DOHH2 (cell line): ENCODE measurements at regions not wholly inside any gene's neighbourhood (a gene's known extent, or its start where the extent isn't known, plus 50 kb on each side); places are given as distances from the start of the nearest gene placed in this dataset.
"Not testable (repeated sequence)": the region's sequence is repeated elsewhere in the genome, so short reads cannot be mapped to it uniquely, and the experiment has no call there.

Experiments used
- H3F3A ChIP-seq: fragments of 200-600 bp; sonication (generic), shearing (Covaris generic); 2 replicates; pipeline ENCODE4 v1.6.0; 2016; ENCODE audit warnings: antibody characterized with exemption, mild to moderate bottlenecking; ENCODE audit not compliant: control insufficient read depth, insufficient read depth
- H3K27ac ChIP-seq: fragments of 200-600 bp; sonication (generic); 2 replicates; pipeline ENCODE4 v1.5.1; 2014; ENCODE audit warnings: low read depth, mild to moderate bottlenecking, low read length, moderate library complexity
- H3K27me3 ChIP-seq: fragments of 200-600 bp; sonication (generic); 2 replicates; pipeline ENCODE4 v1.6.1; 2014; ENCODE audit warnings: mild to moderate bottlenecking, low read length, mixed read lengths; ENCODE audit not compliant: control insufficient read depth
- H3K36me3 ChIP-seq: fragments of 200-600 bp; sonication (generic); 2 replicates; pipeline ENCODE4 v1.6.1; 2014; ENCODE audit warnings: mild to moderate bottlenecking, low read length, moderate library complexity, mixed read lengths; ENCODE audit not compliant: control insufficient read depth
- H3K4me1 ChIP-seq: fragments of 200-600 bp; sonication (generic); 2 replicates; pipeline ENCODE4 v1.6.1; 2014; ENCODE audit warnings: mild to moderate bottlenecking, low read length, mixed read lengths; ENCODE audit not compliant: control insufficient read depth
- H3K4me2 ChIP-seq: fragments of 200-600 bp; sonication (generic); 2 replicates; pipeline ENCODE4 v1.6.0; 2014; ENCODE audit warnings: mild to moderate bottlenecking, low read length, moderate library complexity
- H3K4me3 ChIP-seq: fragments of 200-600 bp; sonication (generic); 2 replicates; pipeline ENCODE4 v1.5.1; 2014; ENCODE audit warnings: mild to moderate bottlenecking, low read length, mixed read lengths
- H3K79me2 ChIP-seq: fragments of 200-600 bp; sonication (generic); 2 replicates; pipeline ENCODE4 v1.6.1; 2014; ENCODE audit warnings: mild to moderate bottlenecking, low read length, mixed read lengths; ENCODE audit not compliant: control insufficient read depth
- H3K9me2 ChIP-seq: fragments of 200-600 bp; sonication (generic); replicated peaks from 2 replicates; pipeline ENCODE4 v1.6.1; 2014; ENCODE audit warnings: mild to moderate bottlenecking, low read length, mixed read lengths; ENCODE audit not compliant: control insufficient read depth
- H3K9me3 ChIP-seq: fragments of 200-600 bp; sonication (generic); 2 replicates; pipeline ENCODE4 v1.6.1; 2014; ENCODE audit warnings: antibody characterized with exemption, low read length, mixed read lengths; ENCODE audit not compliant: control insufficient read depth, insufficient read depth
- H4K20me1 ChIP-seq: fragments of 200-600 bp; sonication (generic); 2 replicates; pipeline ENCODE4 v1.6.0; 2014; ENCODE audit warnings: low read depth, mild to moderate bottlenecking, antibody characterized with exemption, low read length, moderate library complexity; ENCODE audit not compliant: control insufficient read depth, insufficient read depth
- EZH2phosphoT487 ChIP-seq: fragments of 200-600 bp; sonication (generic); IDR thresholded peaks from 2 replicates; pipeline ENCODE4 v1.6.1; 2017; ENCODE audit warnings: borderline replicate concordance, mild to moderate bottlenecking, antibody characterized with exemption, low read length, moderate library complexity, mixed read lengths
- TF ChIP-seq, protein P1 (sequence below): fragments of 200-600 bp; sonication (generic); IDR thresholded peaks from one replicate; pipeline ENCODE4 v1.5.1; 2014; ENCODE audit warnings: antibody characterized with exemption, mild to moderate bottlenecking, low read depth, low read length; ENCODE audit not compliant: poor library complexity, severe bottlenecking

DNA sequence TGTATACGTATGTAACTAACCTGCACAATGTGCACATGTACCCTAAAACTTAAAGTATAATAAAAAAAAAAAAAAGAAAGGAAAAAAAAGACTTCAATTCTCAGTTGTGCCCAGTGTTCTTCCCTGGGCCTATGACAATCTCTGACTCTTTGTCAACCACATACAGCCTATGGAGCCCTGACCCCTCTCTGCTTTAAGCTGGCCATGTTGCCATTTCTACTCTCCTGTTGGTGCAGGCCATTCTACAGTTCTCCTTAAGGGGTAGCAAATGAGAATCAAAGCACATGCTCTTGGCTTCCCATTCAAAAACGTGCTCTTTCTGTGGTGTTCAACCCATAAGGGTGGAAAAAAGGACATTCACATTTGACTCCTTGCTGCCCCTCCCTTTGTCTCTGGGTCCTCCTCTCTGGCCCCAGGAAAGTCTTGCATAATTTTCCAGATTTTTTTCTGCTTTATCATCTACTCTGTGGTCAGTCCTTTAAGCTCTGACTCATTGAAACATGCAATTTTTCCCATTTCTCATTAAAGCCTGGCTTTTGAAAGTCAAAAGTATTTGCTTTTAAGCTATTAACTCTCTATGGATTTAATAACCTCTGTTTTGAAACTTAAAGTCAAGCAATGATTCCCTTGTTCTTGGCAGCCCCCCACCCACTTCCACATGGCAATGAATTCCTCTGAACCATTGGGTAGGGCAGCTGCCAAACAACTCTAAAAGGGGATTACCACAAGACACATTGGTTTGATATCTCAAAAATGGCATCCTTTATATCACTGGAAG is 208.6 kb upstream of the MCHR2 start:
- H3K4me2 ChIP-seq = no peak overlapping the region
- H3K36me3 ChIP-seq = no peaks in the 10 kb centered on the region

DNA sequence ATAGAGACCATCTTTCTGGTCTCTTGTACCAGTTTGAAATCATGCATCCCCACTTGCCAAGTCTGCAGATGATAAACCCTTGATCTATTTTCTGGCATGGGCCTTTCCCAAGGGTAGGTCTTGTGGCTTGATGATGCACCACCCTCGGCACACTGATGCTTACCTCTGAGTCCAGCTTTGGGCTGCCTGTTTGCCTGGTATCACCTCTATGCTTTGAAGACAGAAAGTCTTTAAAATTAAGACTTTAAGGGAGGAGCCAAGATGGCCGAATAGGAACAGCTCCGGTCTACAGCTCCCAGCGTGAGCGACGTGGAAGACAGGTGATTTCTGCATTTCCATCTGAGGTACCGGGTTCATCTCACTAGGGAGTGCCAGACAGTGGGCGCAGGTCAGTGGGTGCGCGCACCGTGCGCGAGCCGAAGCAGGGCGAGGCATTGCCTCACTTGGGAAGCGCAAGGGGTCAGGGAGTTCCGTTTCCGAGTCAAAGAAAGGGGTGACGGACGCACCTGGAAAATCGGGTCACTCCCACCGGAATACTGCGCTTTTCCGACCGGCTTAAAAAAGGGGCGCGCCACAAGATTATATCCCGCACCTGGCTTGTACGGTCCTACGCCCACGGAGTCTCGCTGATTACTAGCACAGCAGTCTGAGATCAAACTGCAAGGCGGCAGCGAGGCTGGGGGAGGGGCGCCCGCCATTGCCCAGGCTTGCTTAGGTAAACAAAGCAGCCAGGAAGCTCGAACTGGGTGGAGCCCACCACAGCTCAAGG is 202.4 kb upstream of the MCHR2 start:
- not testable (repeated sequence) for H3K9me2 ChIP-seq

More for the DNA sequence above, 208.6 kb upstream of the MCHR2 start:
- no peaks in the 10 kb centered on the region for H3K27me3 ChIP-seq
- H4K20me1 ChIP-seq = no peaks in the 10 kb centered on the region
- no peaks in the 10 kb centered on the region for H3K4me1 ChIP-seq
- H3K79me2 ChIP-seq = no peaks in the 10 kb centered on the region
- no peaks in the 10 kb centered on the region for H3K9me3 ChIP-seq
- no peak overlapping the region for H3K27ac ChIP-seq
- no peak for TF ChIP-seq EZH2phosphoT487
- TF ChIP-seq, protein P1, sequence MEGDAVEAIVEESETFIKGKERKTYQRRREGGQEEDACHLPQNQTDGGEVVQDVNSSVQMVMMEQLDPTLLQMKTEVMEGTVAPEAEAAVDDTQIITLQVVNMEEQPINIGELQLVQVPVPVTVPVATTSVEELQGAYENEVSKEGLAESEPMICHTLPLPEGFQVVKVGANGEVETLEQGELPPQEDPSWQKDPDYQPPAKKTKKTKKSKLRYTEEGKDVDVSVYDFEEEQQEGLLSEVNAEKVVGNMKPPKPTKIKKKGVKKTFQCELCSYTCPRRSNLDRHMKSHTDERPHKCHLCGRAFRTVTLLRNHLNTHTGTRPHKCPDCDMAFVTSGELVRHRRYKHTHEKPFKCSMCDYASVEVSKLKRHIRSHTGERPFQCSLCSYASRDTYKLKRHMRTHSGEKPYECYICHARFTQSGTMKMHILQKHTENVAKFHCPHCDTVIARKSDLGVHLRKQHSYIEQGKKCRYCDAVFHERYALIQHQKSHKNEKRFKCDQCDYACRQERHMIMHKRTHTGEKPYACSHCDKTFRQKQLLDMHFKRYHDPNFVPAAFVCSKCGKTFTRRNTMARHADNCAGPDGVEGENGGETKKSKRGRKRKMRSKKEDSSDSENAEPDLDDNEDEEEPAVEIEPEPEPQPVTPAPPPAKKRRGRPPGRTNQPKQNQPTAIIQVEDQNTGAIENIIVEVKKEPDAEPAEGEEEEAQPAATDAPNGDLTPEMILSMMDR = no peak
- no peaks in the 10 kb centered on the region for H3K9me2 ChIP-seq
- H3F3A ChIP-seq = no peaks in the 10 kb centered on the region
- H3K4me3 ChIP-seq = no peak overlapping the region

DNA sequence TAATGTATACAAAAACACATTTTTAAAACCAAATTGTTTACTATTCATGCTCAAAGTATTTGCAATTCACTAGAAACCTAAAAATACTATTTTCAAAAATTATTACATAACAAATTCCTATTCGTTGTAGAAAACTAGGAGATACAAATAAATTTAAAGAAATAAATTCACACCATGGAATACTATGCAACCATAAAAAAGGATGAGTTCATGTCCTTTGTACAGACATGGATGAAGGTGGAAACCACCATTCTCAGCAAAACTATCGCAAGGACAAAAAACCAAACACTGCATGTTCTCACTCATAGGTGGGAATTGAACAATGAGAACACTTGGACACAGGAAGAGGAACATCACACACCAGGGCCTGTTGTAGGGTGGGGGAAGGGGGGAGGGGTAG is 201.2 kb upstream of the MCHR2 start:
- H3F3A ChIP-seq, H3K27ac ChIP-seq, H3K4me3 ChIP-seq, H4K20me1 ChIP-seq, H3K4me1 ChIP-seq, H3K36me3 ChIP-seq, H3K4me2 ChIP-seq, H3K27me3 ChIP-seq, H3K9me3 ChIP-seq, H3K9me2 ChIP-seq, H3K79me2 ChIP-seq: not testable (repeated sequence)

More for the DNA sequence above, 202.4 kb upstream of the MCHR2 start:
- H3K9me3 ChIP-seq, H3K27ac ChIP-seq, H3K27me3 ChIP-seq, H4K20me1 ChIP-seq, H3K4me3 ChIP-seq, H3K79me2 ChIP-seq, H3K36me3 ChIP-seq, H3K4me1 ChIP-seq, H3K4me2 ChIP-seq, H3F3A ChIP-seq: not testable (repeated sequence)

DNA sequence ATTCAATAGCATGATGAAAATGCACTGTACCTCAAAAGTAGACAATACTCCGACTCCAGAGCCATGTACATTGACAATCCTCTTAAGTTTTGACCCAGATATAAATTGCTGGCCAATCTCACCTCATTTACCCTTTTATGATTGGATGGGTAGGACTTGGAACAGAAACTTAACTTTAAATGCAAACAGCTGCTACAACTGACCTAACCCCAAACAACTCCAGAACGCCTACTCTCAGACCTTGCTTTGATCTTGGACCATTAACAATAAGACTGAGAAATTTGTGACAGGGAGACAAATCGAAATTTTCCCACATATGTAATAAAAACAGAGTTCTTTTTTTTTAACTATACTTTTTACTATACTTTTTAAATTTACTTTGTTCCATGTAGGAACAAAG is 200.5 kb upstream of the MCHR2 start:
- Histone ChIP-seq H3K4me1 (no peaks in the 10 kb centered on the region), H3K9me2 (no peaks in the 10 kb centered on the region), H3K27me3 (no peaks in the 10 kb centered on the region), H3K36me3 (no peaks in the 10 kb centered on the region), H4K20me1 (no peaks in the 10 kb centered on the region), H3K4me3 (no peak overlapping the region), H3F3A (no peaks in the 10 kb centered on the region), H3K27ac (no peak overlapping the region), H3K79me2 (no peaks in the 10 kb centered on the region), H3K4me2 (no peak overlapping the region), H3K9me3 (no peaks in the 10 kb centered on the region)
- no peak for TF ChIP-seq EZH2phosphoT487
- TF ChIP-seq, protein P1 = no peak
